Fibroblast of the aortic adventitia (primary cell): ENCODE measurements at regions not wholly inside any gene's neighbourhood (a gene's known extent, or its start where the extent isn't known, plus 50 kb on each side); places are given as distances from the start of the nearest gene placed in this dataset.

ENCODE experiments used
- DNase-seq: peaks from one replicate; pipeline ENCODE4 v3.0.0-alpha.2; 2010; ENCODE audit warnings: low read depth
- H3K4me3 ChIP-seq: 2 replicates; pipeline ENCODE4 v1.5.1; 2011; ENCODE audit warnings: low read depth, mild to moderate bottlenecking, control low read depth, low read length, moderate library complexity
- TF ChIP-seq, protein P1 (sequence below): IDR thresholded peaks from 2 replicates; pipeline ENCODE4 v1.5.1; 2011; ENCODE audit warnings: mild to moderate bottlenecking, low read length, control low read depth, inconsistent platforms; ENCODE audit not compliant: insufficient read depth

DNA sequence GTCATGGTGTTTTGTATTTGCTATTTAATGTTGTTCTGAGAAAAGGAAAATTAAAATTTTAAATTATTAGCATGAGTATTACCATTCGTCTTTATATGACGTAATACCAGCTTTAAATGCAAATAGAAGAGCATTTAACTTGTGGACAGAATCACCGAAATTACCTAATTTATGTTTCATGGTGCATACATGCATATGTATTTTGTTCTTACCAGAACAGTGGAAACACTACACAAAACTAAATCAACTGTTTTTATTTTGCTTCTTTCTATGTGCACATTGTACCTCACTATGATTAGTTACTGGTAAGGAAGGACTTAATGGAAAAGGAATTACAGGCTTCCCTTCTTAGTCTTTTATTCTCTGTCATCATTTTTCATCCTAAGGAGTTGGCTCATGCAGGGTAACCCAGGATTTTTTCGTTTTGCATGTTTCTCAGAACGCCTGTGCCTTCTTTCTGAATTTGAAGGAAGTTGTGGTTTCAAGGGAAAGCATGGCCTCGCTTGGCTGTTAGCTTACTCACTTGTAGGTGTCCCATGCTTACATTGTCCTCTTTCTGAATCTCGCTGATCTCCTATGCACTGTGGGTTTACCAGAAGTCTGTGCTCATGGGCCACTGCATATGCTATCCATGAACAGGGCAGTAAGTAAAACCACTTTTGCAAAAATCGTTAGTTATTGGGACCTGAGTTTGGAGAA is 300.0 kb upstream of the PUDP start:
- DNase-seq, result no peak
- TF ChIP-seq, protein P1, sequence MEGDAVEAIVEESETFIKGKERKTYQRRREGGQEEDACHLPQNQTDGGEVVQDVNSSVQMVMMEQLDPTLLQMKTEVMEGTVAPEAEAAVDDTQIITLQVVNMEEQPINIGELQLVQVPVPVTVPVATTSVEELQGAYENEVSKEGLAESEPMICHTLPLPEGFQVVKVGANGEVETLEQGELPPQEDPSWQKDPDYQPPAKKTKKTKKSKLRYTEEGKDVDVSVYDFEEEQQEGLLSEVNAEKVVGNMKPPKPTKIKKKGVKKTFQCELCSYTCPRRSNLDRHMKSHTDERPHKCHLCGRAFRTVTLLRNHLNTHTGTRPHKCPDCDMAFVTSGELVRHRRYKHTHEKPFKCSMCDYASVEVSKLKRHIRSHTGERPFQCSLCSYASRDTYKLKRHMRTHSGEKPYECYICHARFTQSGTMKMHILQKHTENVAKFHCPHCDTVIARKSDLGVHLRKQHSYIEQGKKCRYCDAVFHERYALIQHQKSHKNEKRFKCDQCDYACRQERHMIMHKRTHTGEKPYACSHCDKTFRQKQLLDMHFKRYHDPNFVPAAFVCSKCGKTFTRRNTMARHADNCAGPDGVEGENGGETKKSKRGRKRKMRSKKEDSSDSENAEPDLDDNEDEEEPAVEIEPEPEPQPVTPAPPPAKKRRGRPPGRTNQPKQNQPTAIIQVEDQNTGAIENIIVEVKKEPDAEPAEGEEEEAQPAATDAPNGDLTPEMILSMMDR, result no peak
- no peak overlapping the region for H3K4me3 ChIP-seq

GRCh38 chrX:7446815-7447214 is 298.9 kb upstream of the PUDP start:
- no peak overlapping the region for H3K4me3 ChIP-seq
- DNase-seq, result no peak
- TF ChIP-seq, protein P1, result no peak

DNA sequence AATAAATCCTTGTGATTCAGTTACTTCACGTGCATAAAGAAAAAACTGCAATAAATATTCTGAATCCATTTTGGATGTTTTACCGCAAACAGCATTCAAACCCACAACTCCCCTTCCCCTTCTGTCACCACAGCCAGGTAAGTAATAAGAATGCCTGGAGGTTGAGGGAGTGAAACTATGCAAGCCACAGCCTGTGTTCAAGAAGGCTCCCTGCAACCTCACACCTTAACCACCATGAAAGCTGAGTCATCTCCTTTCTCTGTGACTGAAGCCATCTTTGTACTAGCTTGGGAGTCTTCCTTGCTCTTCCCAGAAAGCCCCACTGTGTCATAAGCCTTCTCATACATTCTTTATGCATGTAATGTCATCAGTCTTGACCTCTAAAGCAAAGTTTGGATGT is 297.0 kb upstream of the PUDP start:
- TF ChIP-seq, protein P1, result no peak
- H3K4me3 ChIP-seq, result no peak overlapping the region
- no peak for DNase-seq

DNA sequence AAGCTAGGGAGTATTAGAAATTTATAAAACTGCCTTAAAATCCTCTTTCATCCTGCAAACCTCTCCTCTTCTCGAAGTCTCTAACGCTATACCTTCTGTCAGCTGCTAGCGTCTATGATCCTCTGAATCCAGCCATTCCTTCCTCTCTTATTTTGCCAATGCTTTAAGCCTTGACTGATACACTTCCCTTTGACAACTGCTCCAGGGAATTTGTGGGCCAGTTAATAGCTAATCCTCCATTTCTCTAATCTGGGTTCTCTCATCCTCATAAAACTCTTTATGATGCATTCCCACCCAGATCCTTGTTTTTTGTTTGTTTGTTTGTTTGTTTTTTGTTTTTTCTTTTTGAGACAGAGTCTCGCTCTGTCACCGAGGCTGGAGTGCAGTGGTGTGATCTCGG is 293.6 kb upstream of the PUDP start:
- no peak for DNase-seq
- no peak overlapping the region for H3K4me3 ChIP-seq
- TF ChIP-seq, protein P1, result no peak

- H3K4me3 ChIP-seq, result no peak overlapping the region
- TF ChIP-seq, protein P1, result no peak
- no peak for DNase-seq
These were observed 287.9 kb upstream of the PUDP start for GRCh38 chrX:7435822-7436221.

- no peak overlapping the region for H3K4me3 ChIP-seq
- no peak for DNase-seq
- TF ChIP-seq, protein P1, result no peak
These were observed 284.9 kb upstream of the PUDP start for GRCh38 chrX:7432901-7433300.

GRCh38 chrX:7420717-7421116 is 272.8 kb upstream of the PUDP start:
- DNase-seq, result no peak
- H3K4me3 ChIP-seq, result no peak overlapping the region
- TF ChIP-seq, protein P1, result no peak
